Prostate gland (tissue), 2 donors: ENCODE measurements at regions not wholly inside any gene's neighbourhood (a gene's known extent, or its start where the extent isn't known, plus 50 kb on each side); places are given as distances from the start of the nearest gene placed in this dataset.

ENCODE experiments used
- DNase-seq: peaks from one replicate; pipeline ENCODE4 v3.0.0-alpha.2; 2019; ENCODE audit warnings: low spot score
- H3K27ac ChIP-seq, 2 donors: fragments of 200-600 bp; sonication (generic); 2 replicates each; pipeline ENCODE4 v1.5.1; 2017 to 2019
- H3K27me3 ChIP-seq: fragments of 200-600 bp; sonication (generic); replicated peaks from 2 replicates; pipeline ENCODE4 v1.5.1; 2019; ENCODE audit not compliant: insufficient read depth
- H3K36me3 ChIP-seq, 2 donors: fragments of 200-600 bp; sonication (generic); 1 replicate in 1 of 2; 2 replicates in 1 of 2; pipeline versions ENCODE4 v1.5.1 to v1.8.1; 2017 to 2019
- H3K4me1 ChIP-seq: fragments of 200-600 bp; sonication (generic); replicated peaks from 2 replicates; pipeline ENCODE4 v1.5.1; 2019
- H3K4me3 ChIP-seq, 2 donors: fragments of 200-600 bp; sonication (generic); 2 replicates each; pipeline ENCODE4 v1.5.1; 2017 to 2019
- H3K9me3 ChIP-seq: fragments of 200-600 bp; sonication (generic); 2 replicates; pipeline ENCODE4 v1.5.1; 2017
- POLR2A ChIP-seq: fragments of 450-650 bp; IDR thresholded peaks from one replicate; pipeline ENCODE4 v1.6.1; 2016; ENCODE audit warnings: antibody characterized with exemption, mild to moderate bottlenecking
- POLR2AphosphoS5 ChIP-seq: sonication (generic); formaldehyde crosslinking; IDR thresholded peaks from one replicate; pipeline ENCODE4 v1.6.1; 2017; ENCODE audit warnings: antibody characterized with exemption
- WGBS: methylation state at CpG from one replicate; pipeline ENCODE4 v1.1.5; 2018; 5-methylcytosine and 5-hydroxymethylcytosine counted together
- intact Hi-C: fragments of 100-400 bp; cut with DNase I; formaldehyde crosslinking; loops from one replicate; pipeline ENCODE4 v1.14.2; 2022
- TF ChIP-seq, protein P1 (sequence below), 4 experiments: fragments of 200-600 bp in 2 of 4; fragments of 450-650 bp in 2 of 4; sonication (generic) in 2 of 4; IDR thresholded peaks; 1 replicate in 3 of 4; 2 replicates in 1 of 4; pipeline ENCODE4 v1.5.1; 2016 to 2019; ENCODE audit warnings: antibody characterized with exemption in 4 of 4, mild to moderate bottlenecking in 2 of 4, moderate library complexity in 2 of 4

DNA sequence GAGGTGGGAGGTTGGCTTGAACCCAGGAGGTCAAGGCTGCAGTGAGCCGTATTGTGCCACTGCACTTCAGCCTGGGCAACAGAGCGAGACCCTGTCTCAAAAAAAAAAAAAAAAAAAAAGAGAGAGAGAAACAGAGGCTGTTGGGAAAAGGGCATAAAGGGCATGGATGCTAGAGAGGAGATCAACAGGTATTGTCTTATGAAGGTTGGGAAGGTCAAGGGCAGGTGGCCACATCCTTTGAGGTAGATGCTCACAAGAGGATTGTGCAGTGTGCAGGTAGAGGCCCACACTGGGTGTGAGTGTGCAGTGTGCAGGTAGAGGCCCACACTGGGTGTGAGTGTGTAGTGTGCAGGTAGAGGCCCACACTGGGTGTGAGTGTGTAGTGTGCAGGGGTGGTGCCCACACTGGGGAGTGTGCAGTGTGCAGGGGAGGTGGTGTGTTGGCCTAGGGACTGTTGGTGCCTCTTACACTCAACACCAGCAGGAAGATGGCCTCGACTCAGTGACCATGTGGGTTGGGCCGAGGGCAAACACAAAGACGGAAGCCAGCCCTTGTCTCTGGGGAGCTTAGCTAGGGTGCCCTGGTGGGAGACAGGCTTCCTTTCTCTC is 404.9 kb upstream of the TNRC6C start:
- H3K4me3 ChIP-seq = no peak overlapping the region
- intact Hi-C loops = no loop called here
- H3K9me3 ChIP-seq = no peaks in the 10 kb centered on the region
- no peak for DNase-seq
- no peaks in the 10 kb centered on the region for H3K27me3 ChIP-seq
- H3K27ac ChIP-seq = no peak overlapping the region
- 97% methylated on average over 5 of the region's 5 CpGs for WGBS
- H3K4me1 ChIP-seq = peaks cover 4% of the 10 kb centered on the region
- TF ChIP-seq POLR2AphosphoS5 (no peak), POLR2A (no peak)
- TF ChIP-seq, protein P1, sequence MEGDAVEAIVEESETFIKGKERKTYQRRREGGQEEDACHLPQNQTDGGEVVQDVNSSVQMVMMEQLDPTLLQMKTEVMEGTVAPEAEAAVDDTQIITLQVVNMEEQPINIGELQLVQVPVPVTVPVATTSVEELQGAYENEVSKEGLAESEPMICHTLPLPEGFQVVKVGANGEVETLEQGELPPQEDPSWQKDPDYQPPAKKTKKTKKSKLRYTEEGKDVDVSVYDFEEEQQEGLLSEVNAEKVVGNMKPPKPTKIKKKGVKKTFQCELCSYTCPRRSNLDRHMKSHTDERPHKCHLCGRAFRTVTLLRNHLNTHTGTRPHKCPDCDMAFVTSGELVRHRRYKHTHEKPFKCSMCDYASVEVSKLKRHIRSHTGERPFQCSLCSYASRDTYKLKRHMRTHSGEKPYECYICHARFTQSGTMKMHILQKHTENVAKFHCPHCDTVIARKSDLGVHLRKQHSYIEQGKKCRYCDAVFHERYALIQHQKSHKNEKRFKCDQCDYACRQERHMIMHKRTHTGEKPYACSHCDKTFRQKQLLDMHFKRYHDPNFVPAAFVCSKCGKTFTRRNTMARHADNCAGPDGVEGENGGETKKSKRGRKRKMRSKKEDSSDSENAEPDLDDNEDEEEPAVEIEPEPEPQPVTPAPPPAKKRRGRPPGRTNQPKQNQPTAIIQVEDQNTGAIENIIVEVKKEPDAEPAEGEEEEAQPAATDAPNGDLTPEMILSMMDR (IDR thresholded peaks at IDR 0.05) = no peak
- H3K36me3 ChIP-seq = no peaks in the 10 kb centered on the region

DNA sequence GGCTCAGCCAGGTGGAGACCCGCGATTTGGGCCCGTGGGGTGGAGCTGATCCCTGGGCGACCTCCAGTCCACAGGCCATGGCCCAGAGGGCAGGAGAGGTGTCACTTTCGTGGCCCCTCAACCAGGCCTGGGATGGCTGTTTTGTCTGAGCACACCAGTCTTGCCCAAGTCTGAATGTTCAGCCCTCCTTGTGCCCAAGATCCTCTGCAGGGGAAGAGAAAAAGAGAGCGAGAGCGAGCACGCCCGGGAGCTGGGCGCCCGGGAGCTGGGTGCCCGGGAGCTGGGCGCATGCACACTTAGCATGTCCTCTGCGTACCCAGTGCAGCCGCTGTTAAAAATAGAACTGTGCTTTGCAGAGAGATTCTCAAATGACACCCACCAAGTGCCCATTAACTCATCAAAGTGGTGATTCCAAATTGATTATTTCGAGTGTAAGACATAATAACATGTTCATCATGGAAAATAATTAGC is 403.3 kb upstream of the TNRC6C start:
- WGBS = 66% methylated on average over 16 of the region's 16 CpGs
- no peak for DNase-seq
- H3K27me3 ChIP-seq = no peaks in the 10 kb centered on the region
- intact Hi-C loops = no loop called here
- H3K9me3 ChIP-seq = no peaks in the 10 kb centered on the region
- no peak overlapping the region for H3K27ac ChIP-seq
- no peak for TF ChIP-seq POLR2A
- TF ChIP-seq, protein P1 (IDR thresholded peaks at IDR 0.05) = no peak
- no peak for TF ChIP-seq POLR2AphosphoS5
- no peaks in the 10 kb centered on the region for H3K36me3 ChIP-seq
- H3K4me1 ChIP-seq = peaks cover 4% of the 10 kb centered on the region
- H3K4me3 ChIP-seq = no peak overlapping the region

DNA sequence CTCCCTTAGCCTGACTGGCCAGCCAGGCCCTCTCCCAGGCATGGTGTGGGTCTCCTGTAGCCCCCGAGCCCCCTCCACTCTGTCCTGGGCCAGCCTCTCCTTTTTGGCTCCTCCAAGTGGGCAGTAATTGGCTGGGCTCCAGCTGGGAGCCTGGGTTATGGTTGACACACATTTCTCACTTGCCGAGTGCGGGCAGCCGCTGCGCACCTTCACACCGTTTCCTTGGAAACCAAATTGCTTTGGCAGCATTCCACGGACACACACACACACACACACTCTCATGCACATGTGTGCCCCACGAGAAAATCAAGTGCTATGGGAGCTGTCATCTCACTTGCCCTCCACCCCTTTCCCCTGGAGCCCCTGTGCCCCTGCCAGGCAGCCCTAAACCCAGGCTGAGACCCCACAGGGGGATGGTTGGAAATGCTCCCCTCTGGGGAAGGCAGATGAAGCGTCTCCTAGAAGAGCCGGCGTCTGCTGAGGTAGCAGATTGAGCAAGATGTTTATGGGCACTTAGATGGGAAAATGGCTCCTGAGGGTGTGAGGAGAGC is 402.7 kb upstream of the TNRC6C start:
- intact Hi-C loops = no loop called here
- Histone ChIP-seq H3K27ac (no peak overlapping the region), H3K4me1 (peaks cover 4% of the 10 kb centered on the region), H3K4me3 (no peak overlapping the region), H3K36me3 (no peaks in the 10 kb centered on the region), H3K9me3 (no peaks in the 10 kb centered on the region), H3K27me3 (no peaks in the 10 kb centered on the region)
- TF ChIP-seq POLR2AphosphoS5 = no peak
- no peak for TF ChIP-seq POLR2A
- TF ChIP-seq, protein P1 (IDR thresholded peaks at IDR 0.05) = no peak
- WGBS = 16% methylated on average over 11 of the region's 11 CpGs
- no peak for DNase-seq

DNA sequence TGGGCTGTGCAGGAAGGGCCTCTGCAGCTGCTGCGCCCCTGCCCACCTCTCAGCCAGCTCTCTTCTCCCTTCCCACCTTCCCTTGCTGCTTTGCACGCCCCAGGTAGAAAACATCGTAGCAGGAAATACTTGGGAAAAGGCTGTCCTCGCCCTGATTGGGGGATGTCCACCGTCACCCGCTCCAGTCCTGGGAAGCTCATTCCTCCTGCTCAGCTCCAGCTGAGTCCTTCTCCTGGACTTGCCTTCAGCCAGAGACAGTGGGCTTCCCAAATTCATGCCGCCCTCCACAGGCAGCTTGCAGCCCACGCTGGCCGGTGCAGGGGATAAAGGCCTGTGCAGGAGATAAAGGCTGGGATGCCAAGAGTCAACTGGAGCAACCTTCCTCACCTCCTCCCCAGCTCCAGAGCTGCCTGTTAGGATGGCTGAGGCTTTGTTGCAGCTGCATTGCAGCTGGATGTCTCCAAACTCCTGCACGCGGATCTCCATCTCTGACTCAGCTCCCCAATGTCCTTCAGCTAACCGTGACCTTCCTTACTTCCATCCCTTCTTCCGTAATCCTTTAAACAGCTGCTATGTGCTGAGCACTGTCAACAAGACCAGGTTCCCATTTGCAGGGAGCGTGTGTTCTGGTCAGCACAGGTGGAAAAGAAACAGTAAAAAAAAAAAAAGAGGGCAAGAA is 402.0 kb upstream of the TNRC6C start:
- H3K36me3 ChIP-seq = no peaks in the 10 kb centered on the region
- no peak for TF ChIP-seq POLR2A
- TF ChIP-seq POLR2AphosphoS5 = no peak
- WGBS = 64% methylated on average over 13 of the region's 14 CpGs
- no peaks in the 10 kb centered on the region for H3K9me3 ChIP-seq
- H3K27me3 ChIP-seq = no peaks in the 10 kb centered on the region
- no peak overlapping the region for H3K27ac ChIP-seq
- H3K4me3 ChIP-seq = no peak overlapping the region
- intact Hi-C loops = no loop called here
- H3K4me1 ChIP-seq = peaks cover 4% of the 10 kb centered on the region
- no peak for DNase-seq

DNA sequence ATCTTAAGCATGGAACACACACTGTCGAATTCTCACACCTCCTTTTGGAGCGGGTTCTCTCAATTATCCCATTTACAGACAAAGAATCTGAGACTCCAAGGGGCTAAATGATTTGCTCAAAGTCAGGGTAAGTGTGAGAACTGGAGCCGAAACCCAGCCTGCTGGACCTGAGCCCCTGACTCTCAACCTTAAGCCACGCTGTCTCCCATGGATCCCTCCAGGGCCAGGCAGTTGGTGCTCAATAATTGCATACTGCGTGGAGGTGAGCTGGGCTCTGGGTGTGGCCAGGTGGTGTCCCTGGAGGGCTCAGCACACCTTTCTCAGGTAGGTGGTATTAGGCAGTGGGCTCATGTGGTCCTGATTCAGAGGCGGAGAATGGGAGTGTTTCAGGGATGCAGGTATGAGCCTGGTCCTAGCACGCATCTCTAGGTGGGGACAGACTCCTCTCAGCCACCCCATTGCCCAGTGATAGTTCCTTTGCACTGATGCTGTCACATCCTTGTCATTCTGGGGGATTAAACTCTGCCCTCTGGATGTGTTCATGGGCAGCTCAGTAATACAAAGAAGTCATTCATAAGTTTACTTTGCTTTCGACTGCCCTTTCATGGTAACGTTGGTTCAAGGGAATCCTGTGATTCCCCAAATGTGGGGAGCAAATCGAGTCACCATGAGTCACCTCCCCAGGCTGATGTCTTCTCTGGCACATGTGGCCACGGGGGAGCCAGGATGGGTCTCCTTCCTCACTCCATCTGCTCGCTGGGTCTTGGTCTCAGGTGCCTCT is 399.5 kb upstream of the TNRC6C start:
- Histone ChIP-seq H3K9me3 (no peaks in the 10 kb centered on the region), H3K36me3 (no peaks in the 10 kb centered on the region), H3K27ac (no peak overlapping the region), H3K4me3 (no peak overlapping the region), H3K4me1 (peaks cover 4% of the 10 kb centered on the region), H3K27me3 (no peaks in the 10 kb centered on the region)
- intact Hi-C loops = no loop called here
- 89% methylated on average over 12 of the region's 12 CpGs for WGBS
- no peak for DNase-seq
- TF ChIP-seq POLR2A (no peak), POLR2AphosphoS5 (no peak)
- TF ChIP-seq, protein P1 (IDR thresholded peaks at IDR 0.05) = no peak
